HG03439 (cell line): ENCODE measurements at regions not wholly inside any gene's neighbourhood (a gene's known extent, or its start where the extent isn't known, plus 50 kb on each side); places are given as distances from the start of the nearest gene placed in this dataset.

Experiments used
- ATAC-seq: cut with Tn5 transposase; IDR thresholded peaks from one replicate; pipeline ENCODE4 v1.9.1; 2021; ENCODE audit warnings: mild to moderate bottlenecking, moderate library complexity; ENCODE audit not compliant: unreplicated experiment

- no peak for ATAC-seq
Measured at GRCh38 chr11:26023057-26023456, 308.9 kb upstream of the ANO3 start.

GRCh38 chr11:26025676-26026075 is 306.3 kb upstream of the ANO3 start:
- no peak for ATAC-seq

DNA sequence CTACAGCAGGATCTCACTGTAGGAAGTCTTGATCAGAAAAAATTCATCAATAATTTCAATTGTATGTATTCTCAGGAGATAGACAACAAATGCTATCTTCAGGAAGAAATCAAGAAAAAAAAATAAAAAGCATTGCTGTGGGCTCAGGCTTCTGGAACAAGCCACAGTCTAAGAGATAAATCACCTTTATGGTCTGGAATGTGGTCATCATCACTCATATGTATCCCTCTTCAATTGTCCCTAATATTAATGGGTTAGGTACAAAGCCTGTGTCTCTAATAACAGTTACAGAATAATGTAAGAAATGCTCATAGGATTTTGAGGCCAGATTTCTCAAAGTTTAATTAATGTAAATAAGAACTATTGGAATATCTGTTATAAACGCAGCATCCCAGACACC is 305.9 kb upstream of the ANO3 start:
- ATAC-seq, result no peak

DNA sequence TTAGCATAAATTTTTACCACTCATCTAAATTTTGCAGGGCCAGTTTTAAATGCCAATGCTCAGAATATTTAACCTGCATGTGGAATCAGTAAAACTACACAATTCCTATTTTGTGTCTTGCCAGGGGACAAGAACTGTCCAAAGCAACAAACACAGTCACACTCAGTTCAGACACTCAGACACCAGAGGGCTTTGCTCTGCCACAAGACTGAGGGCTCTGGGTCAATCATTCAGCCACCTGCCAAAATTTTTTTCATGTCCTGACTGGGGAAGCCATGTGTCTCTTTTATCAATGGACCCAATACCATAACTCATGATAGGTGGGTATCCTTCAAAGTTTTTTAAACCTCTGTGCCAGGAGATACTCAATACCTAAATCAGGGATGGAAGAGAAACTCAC is 304.0 kb upstream of the ANO3 start:
- ATAC-seq, result no peak

DNA sequence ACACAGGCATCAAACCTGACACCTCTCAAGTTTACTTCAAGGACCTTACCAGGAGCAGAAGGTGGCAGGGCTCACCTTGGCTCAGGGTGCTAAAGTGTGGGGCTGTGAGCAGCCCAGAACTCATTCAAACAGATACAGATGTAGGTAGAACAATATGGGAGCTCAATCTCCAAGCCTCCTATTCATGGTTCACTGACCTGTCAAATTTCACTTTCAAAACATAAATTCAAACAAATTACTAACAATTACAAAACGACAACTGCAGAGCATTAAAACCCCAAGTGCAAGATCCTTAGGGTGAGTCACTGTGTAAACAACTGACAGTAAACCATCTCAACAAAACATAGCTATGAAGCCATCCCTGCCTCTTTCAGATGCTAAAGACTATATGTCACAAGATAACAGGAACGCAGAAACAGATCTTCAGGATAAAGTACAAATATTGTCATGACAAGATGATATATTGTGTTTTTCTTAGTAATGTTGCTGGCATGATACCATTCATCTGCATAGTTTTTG is 303.5 kb upstream of the ANO3 start:
- ATAC-seq, result no peak

GRCh38 chr11:26030399-26030798 is 301.5 kb upstream of the ANO3 start:
- no peak for ATAC-seq

- ATAC-seq, result no peak
Measured at GRCh38 chr11:26032241-26032640, 299.7 kb upstream of the ANO3 start.

- no peak for ATAC-seq
Measured at GRCh38 chr11:26035696-26036095, 296.2 kb upstream of the ANO3 start.

DNA sequence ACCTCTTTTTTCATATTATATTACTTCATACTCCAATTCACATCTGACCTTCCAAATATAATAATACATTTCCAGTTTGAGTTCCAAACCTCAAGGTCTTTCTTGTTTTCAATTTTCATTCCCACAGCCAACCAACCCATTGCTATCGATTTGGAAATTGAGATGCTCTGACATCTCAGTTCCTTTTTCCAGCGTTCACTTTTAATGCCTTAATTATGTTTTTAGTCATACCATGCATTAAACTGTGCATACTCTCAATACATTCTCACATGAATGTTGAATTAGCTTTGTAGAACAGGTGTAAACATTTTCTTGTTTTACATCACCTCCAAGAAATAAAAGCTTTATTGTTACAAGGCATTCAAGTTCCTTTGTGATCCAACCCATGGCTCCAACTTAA is 294.2 kb upstream of the ANO3 start:
- no peak for ATAC-seq

DNA sequence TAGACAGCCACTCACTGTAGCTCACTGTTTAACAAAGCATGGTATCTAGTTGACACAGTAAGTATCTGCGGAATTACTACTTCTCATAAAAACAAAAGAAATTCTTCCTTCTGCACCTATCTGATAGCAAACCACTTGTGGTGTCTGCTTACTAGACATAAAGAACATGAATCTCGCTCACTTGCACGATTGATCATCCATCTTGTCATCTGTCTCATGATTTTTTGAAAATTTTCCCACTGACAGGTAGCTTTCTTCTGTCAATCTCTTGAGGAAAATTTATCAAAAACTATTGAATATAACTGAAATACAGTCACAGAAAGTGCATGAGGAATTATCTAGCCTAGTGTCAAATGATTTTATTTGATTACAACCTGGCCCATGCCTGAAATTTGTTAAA is 291.6 kb upstream of the ANO3 start:
- no peak for ATAC-seq

DNA sequence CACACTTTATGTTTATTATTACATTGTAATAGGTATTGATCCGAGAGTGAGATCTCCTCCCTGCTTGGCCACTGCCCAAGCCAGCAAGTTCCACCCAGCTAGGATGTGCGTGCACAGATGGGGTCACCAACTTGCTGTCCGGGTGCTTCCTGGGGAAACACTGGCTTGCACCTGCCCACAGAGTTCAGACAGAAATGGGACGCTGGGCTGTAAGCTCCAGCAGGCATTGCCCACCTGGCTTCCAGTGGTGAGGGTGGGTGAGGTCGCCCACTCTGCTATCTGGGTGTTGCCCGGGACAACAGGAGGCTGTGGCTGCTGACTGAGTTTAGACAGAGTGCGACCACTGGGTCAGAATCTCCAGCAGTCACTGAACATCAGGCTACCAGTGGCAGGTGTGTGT is 289.8 kb upstream of the ANO3 start:
- ATAC-seq, result no peak

GRCh38 chr11:26043665-26044064 is 288.3 kb upstream of the ANO3 start:
- ATAC-seq, result peak; percentile 68

GRCh38 chr11:26044389-26044788 is 287.5 kb upstream of the ANO3 start:
- ATAC-seq, result no peak

DNA sequence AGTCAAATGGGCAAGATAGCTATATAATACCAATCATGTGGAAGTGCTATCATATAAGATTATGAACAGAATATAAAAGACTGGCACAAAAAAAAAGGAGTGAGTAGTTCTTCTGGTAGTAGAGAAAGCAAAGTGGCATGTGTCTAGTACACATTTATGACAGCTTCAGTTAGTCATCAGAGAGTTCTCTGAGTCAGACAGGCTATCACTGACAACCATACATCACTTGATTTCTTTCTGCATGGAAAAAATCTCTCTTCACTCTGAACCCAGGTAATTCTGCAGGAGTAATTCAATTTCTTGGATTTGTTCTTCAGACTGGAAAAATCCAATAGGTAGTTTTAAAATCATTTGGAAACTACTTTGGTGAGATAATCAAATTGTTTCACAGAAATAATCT is 286.8 kb upstream of the ANO3 start:
- no peak for ATAC-seq

- ATAC-seq, result no peak
Measured at GRCh38 chr11:26048271-26048670, 283.7 kb upstream of the ANO3 start.

GRCh38 chr11:26053966-26054365 is 278.0 kb upstream of the ANO3 start:
- ATAC-seq, result no peak

GRCh38 chr11:26062660-26063059 is 269.3 kb upstream of the ANO3 start:
- ATAC-seq, result no peak

- ATAC-seq, result no peak
Measured at GRCh38 chr11:26063915-26064314, 268.0 kb upstream of the ANO3 start.

DNA sequence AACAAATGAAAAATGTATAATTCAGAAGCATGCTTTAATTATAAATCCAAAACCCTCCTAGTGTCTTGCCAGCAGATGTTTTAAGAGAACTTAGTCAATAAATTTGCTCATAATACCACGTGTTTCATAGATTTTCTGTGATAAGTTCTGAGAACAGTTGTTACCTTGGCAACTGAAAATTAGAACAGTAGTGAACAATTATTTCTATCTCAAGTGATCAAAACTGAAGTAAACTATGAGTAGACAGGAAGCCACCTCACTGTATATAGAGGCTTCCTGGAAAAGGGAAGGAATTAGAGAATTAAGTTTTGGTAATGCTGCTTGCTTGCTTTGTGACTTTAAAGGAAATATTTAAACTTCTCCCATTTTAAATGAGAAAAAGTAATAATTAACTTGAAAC is 266.0 kb upstream of the ANO3 start:
- ATAC-seq, result no peak

GRCh38 chr11:26070714-26071380 is 261.1 kb upstream of the ANO3 start:
- no peak for ATAC-seq

- no peak for ATAC-seq
Measured at GRCh38 chr11:26072614-26073153, 259.2 kb upstream of the ANO3 start.

GRCh38 chr11:26073646-26074045 is 258.3 kb upstream of the ANO3 start:
- no peak for ATAC-seq
